GM06990 (cell line): ENCODE measurements at regions not wholly inside any gene's neighbourhood (a gene's known extent, or its start where the extent isn't known, plus 50 kb on each side); places are given as distances from the start of the nearest gene placed in this dataset.

Experiments used
- DNase-seq: peaks from one replicate; pipeline ENCODE4 v3.0.0-alpha.2; 2011; ENCODE audit not compliant: insufficient read length; ENCODE audit errors: extremely low read depth
- H3K27me3 ChIP-seq: replicated peaks from 2 replicates; pipeline ENCODE4 v1.6.0; 2011; ENCODE audit warnings: low read length; ENCODE audit not compliant: control insufficient read depth, insufficient read depth
- H3K36me3 ChIP-seq: 2 replicates; pipeline ENCODE4 v1.5.1; 2011; ENCODE audit warnings: low read length; ENCODE audit not compliant: control insufficient read depth, insufficient read depth
- H3K4me3 ChIP-seq: replicated peaks from 2 replicates; pipeline ENCODE4 v1.5.1; 2011; ENCODE audit warnings: low read depth, mild to moderate bottlenecking, control low read depth, low read length
- TF ChIP-seq, protein P1 (sequence below): IDR thresholded peaks from 2 replicates; pipeline ENCODE4 v1.5.1; 2011; ENCODE audit warnings: low read length, control low read depth, mild to moderate bottlenecking, inconsistent platforms; ENCODE audit not compliant: insufficient read depth, poor library complexity, severe bottlenecking

DNA sequence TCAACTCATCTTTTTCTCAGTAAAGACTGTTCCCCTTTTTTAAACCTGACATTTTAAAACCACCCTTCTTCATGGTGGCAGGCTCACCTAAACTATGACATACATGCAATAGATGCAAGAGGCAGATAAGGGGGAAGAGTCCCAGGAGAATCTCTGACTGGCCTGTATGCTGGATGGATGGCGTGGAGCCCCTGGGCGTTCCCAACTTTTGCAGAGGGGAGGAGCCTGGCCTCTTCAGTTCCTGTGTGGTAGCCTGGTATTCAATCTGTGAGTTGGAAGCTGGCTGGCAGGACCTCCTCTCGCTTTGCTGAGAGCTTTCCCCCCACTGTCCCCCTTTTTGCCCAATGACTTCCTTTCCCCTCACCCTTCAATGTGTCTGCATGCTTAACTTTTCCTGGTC is 217.6 kb upstream of the CA10 start:
- no peak for DNase-seq
- H3K27me3 ChIP-seq = no peaks in the 10 kb centered on the region
- no peaks in the 10 kb centered on the region for H3K36me3 ChIP-seq
- TF ChIP-seq, protein P1, sequence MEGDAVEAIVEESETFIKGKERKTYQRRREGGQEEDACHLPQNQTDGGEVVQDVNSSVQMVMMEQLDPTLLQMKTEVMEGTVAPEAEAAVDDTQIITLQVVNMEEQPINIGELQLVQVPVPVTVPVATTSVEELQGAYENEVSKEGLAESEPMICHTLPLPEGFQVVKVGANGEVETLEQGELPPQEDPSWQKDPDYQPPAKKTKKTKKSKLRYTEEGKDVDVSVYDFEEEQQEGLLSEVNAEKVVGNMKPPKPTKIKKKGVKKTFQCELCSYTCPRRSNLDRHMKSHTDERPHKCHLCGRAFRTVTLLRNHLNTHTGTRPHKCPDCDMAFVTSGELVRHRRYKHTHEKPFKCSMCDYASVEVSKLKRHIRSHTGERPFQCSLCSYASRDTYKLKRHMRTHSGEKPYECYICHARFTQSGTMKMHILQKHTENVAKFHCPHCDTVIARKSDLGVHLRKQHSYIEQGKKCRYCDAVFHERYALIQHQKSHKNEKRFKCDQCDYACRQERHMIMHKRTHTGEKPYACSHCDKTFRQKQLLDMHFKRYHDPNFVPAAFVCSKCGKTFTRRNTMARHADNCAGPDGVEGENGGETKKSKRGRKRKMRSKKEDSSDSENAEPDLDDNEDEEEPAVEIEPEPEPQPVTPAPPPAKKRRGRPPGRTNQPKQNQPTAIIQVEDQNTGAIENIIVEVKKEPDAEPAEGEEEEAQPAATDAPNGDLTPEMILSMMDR = no peak
- H3K4me3 ChIP-seq = no peak overlapping the region

GRCh38 chr17:52368886-52369285 is 210.4 kb upstream of the CA10 start:
- Histone ChIP-seq H3K4me3 (no peak overlapping the region), H3K36me3 (no peaks in the 10 kb centered on the region), H3K27me3 (no peaks in the 10 kb centered on the region)
- no peak for DNase-seq
- TF ChIP-seq, protein P1 = no peak

DNA sequence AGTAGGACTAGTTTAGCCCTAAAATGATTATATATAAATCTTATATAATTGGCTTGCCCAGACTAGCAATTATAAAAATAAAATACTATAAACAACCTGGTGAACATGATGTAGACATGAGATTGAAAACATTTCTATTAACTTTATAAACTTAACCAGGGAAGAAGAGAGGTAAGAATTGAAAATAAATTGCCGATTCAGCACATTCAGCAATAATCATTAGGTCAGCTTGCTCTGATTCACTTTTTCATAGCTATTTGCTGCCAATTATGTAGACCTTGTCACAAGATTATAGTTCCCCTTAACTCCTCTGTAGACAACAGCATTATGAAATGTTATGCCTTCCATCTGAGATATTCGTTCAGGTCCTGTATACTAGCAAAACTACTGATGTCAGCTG is 199.3 kb upstream of the CA10 start:
- Histone ChIP-seq H3K4me3 (no peak overlapping the region), H3K27me3 (no peaks in the 10 kb centered on the region), H3K36me3 (no peaks in the 10 kb centered on the region)
- TF ChIP-seq, protein P1 = no peak
- DNase-seq = no peak

DNA sequence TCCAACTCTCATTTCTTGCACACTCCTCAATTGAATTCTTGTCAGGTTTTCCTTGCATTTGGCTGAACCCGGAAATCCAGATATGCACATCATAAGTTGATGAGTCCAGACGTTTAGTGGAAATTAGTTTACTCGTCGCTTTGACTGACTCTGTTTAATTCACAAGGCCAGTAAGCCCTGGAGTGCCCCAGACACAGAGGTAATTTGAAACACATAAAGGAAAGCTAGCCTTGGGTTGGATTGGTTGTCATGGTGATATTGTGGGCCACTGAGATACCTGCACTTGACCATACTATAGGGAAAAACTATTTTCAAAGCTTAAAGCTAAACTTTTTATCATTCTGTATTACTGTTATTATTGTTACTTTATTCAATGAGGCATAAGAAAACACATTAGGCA is 178.3 kb upstream of the CA10 start:
- no peak overlapping the region for H3K4me3 ChIP-seq
- H3K27me3 ChIP-seq = no peaks in the 10 kb centered on the region
- DNase-seq = no peak
- TF ChIP-seq, protein P1 = no peak
- H3K36me3 ChIP-seq = no peaks in the 10 kb centered on the region

DNA sequence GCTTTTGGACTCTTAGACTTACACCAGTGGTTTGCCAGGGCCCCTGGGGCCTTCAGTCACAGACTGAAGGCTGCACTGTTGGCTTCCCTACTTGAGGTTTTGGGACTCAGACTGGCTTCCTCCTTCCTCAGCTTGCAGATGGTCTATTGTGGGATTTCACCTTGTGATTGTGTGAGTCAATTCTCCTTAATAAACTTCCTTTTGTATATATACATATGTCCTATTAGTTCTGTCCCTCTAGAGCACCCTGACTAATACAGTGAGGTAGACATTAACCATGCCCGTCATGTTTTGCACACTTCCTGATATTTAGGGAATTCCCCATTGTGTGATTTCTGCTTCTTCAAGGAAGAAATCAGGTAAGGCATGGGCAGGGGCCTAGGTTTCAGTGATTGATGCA is 147.8 kb upstream of the CA10 start:
- DNase-seq = no peak
- TF ChIP-seq, protein P1 = no peak
- no peak overlapping the region for H3K4me3 ChIP-seq
- no peaks in the 10 kb centered on the region for H3K36me3 ChIP-seq
- no peaks in the 10 kb centered on the region for H3K27me3 ChIP-seq

DNA sequence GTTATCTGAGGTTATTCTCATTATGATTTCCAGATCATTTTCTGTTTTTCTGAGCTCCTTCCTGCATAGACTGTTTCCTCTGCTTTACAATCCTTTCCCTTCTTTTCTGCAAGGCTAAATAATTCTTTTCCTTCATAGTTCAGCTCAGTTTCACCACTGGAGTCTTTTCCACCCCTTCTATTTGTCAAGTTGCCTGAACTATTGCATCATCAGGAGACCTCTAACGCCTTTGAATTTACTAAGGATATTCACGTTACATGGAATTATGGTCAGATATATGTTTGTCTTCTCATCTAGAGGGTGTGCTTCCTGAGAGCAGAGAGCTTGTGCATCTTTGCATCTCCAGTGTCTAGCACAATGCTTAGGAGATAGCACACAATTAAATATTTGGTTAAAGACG is 140.4 kb upstream of the CA10 start:
- TF ChIP-seq, protein P1 = no peak

More for the DNA sequence above, 140.4 kb upstream of the CA10 start:
- no peaks in the 10 kb centered on the region for H3K36me3 ChIP-seq
- DNase-seq = no peak
- no peaks in the 10 kb centered on the region for H3K27me3 ChIP-seq
- no peak overlapping the region for H3K4me3 ChIP-seq
